ENCODE measurements at regions not wholly inside any gene's neighbourhood (a gene's known extent, or its start where the extent isn't known, plus 50 kb on each side); places are given as distances from the start of the nearest gene placed in this dataset.

DNA sequence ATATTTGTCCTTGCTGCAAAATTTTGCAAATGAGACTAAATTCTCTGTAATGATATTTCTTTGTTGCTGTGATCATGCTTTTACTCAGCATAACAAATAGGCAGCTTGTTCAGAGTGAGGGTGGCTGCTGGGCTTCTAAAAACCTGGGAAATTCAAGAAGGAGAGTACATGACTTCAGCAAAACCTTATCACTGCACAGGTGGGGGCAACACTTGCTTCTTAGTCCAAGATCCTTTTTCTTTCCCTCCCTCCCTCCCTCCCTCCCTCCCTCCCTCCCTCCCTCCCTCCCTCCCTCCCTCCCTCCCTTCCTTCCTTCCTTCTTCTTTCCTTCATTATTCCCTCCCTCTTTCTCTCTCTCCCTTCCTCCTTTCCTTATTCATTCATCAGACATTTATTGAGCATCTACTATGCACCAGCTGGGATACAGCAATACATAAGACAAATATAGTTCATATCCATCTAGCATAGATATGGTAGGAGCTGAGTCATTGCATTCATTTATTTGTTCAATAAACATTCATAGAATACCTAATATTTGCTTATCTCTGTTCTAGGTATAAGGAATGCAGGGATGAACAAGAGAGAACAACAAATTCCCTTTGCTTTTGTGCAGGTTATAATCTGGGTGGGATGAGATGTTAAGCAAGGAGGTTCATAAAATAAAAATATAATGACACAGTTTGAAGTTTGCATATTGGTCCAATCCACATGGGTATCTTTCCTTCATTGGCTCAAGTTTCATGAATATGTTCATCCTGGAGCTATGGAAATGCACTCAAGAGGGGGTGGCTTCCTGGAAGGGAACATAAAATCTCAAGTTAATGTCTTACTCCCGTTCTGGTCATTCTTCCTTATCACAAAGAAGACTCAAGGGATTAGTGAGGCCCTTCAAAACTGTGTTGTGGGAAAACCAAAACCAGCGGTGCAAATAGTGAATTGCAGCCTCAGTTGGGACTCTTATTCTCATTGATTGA, 210.7 kb downstream of the PDCD6IP start:
- H3K79me2 ChIP-seq (ENCODE audit: control insufficient read depth, insufficient read depth, low read length): no peaks in the 10 kb centered on the region
- H3K4me1 ChIP-seq (ENCODE audit: control insufficient read depth in 2 of 2, insufficient read depth in 2 of 2, low read length in 2 of 2): peaks cover 0 to 11% of the 10 kb centered on the region in 2 donors
- H3K9ac ChIP-seq (ENCODE audit: low read length): no peak overlapping the region
- intact Hi-C loops (cut with micrococcal nuclease): no loop called here
- no peaks in the 10 kb centered on the region for H3K9me3 ChIP-seq (ENCODE audit: control extremely low read depth in 1 of 3, control insufficient read depth in 2 of 3, insufficient read depth in 1 of 3, low read length in 2 of 3)
- CTCF ChIA-PET: no interaction called here
- no peak overlapping the region for H3K27ac ChIP-seq (ENCODE audit: low read length in 2 of 2)
- Mint-ChIP-seq H3K9me3 (ENCODE audit: insufficient read depth) (no peaks in the 10 kb centered on the region), H3K27ac (no peak overlapping the region), H3K27me3 (no peaks in the 10 kb centered on the region), H3K4me1 (peaks cover 16% of the 10 kb centered on the region), H3K4me3 (no peak overlapping the region)
- H3K27me3 ChIP-seq (replicated peaks in 1 of 4; ENCODE audit: control extremely low read depth in 1 of 4, control insufficient read depth in 3 of 4, insufficient read depth in 4 of 4, low read length in 3 of 4): no peaks in the 10 kb centered on the region
- no peaks in the 10 kb centered on the region for H4K20me1 ChIP-seq (ENCODE audit: control insufficient read depth, insufficient read depth, low read length, poor library complexity, severe bottlenecking)
- no peak overlapping the region for H3K4me3 ChIP-seq (ENCODE audit: control extremely low read depth in 1 of 5, extremely low read depth in 1 of 5, insufficient read depth in 1 of 5, low read depth in 2 of 5, low read length in 4 of 5)
- WGBS (ENCODE audit: insufficient coverage): no CpG with 5 or more reads among the region's 2 CpGs
- H3K36me3 ChIP-seq (replicated peaks in 1 of 2; ENCODE audit: control extremely low read depth in 1 of 2, control insufficient read depth in 1 of 2, extremely low read depth in 1 of 2, insufficient read depth in 2 of 2, low read length in 1 of 2): no peaks in the 10 kb centered on the region
- no peak overlapping the region for H3K4me2 ChIP-seq (replicated peaks; ENCODE audit: low read depth, low read length, poor library complexity, severe bottlenecking)
- no peak overlapping the region for H2AFZ ChIP-seq (ENCODE audit: insufficient read depth, low read depth, low read length, poor library complexity, severe bottlenecking)
- POLR2A ChIA-PET: no interaction called here
- ATAC-seq (ENCODE audit: low read depth): no peak
- DNase-seq: no peak
- no peak for TF ChIP-seq EZH2 (IDR thresholded peaks at IDR 0.05; ENCODE audit: borderline replicate concordance, insufficient read depth, low read depth, low read length, poor library complexity, severe bottlenecking)
- TF ChIP-seq, protein P1, sequence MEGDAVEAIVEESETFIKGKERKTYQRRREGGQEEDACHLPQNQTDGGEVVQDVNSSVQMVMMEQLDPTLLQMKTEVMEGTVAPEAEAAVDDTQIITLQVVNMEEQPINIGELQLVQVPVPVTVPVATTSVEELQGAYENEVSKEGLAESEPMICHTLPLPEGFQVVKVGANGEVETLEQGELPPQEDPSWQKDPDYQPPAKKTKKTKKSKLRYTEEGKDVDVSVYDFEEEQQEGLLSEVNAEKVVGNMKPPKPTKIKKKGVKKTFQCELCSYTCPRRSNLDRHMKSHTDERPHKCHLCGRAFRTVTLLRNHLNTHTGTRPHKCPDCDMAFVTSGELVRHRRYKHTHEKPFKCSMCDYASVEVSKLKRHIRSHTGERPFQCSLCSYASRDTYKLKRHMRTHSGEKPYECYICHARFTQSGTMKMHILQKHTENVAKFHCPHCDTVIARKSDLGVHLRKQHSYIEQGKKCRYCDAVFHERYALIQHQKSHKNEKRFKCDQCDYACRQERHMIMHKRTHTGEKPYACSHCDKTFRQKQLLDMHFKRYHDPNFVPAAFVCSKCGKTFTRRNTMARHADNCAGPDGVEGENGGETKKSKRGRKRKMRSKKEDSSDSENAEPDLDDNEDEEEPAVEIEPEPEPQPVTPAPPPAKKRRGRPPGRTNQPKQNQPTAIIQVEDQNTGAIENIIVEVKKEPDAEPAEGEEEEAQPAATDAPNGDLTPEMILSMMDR (IDR thresholded peaks at IDR 0.05): no peak
